ENCODE measurements at regions not wholly inside any gene's neighbourhood (a gene's known extent, or its start where the extent isn't known, plus 50 kb on each side); places are given as distances from the start of the nearest gene placed in this dataset.

DNA sequence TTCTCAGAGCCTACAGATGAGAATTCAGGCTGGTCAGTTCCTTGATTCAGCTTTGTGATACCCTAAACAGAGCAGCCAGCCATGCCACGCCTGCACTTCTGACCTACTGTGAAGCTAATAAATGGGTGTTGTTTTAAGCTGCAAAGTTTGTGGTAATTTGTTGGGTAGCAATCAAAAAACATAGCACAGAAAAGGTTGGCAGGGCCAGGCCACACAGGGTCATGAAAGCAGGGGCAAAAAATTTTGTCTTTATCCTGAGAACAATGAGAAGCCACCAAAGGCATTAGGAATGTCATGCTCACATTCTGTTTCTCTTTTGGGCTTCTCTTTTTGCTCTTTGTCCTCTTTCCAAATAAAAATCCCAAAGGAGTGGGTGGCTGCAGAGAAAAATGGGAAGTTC is 385.9 kb downstream of the TXNL1 start:
- TF ChIP-seq CTCF (IDR thresholded peaks at IDR 0.05; ENCODE audit: insufficient read depth, low read depth, low read length), result no peak
- DNase-seq (ENCODE audit: low read depth), result no peak
- Histone ChIP-seq H3K4me3 (ENCODE audit: low read depth, low read length) (no peak overlapping the region), H3K36me3 (ENCODE audit: control insufficient read depth, insufficient read depth, low read length) (no peaks in the 10 kb centered on the region), H3K27me3 (ENCODE audit: control insufficient read depth, insufficient read depth, low read length) (no peaks in the 10 kb centered on the region)
- CTCF ChIA-PET, result no interaction called here
- POLR2A ChIA-PET, result no interaction called here

- CTCF ChIA-PET, result no interaction called here
- Histone ChIP-seq H3K4me3 (ENCODE audit: low read depth, low read length) (no peak overlapping the region), H3K27me3 (ENCODE audit: control insufficient read depth, insufficient read depth, low read length) (no peaks in the 10 kb centered on the region), H3K36me3 (ENCODE audit: control insufficient read depth, insufficient read depth, low read length) (no peaks in the 10 kb centered on the region)
- TF ChIP-seq CTCF (IDR thresholded peaks at IDR 0.05; ENCODE audit: insufficient read depth, low read depth, low read length), result no peak
- DNase-seq (ENCODE audit: low read depth), result no peak
- POLR2A ChIA-PET, result no interaction called here
Observed at GRCh38 chr18:56248610-56249235, 389.7 kb downstream of the TXNL1 start.

- ChIA-PET CTCF (no interaction called here), POLR2A (no interaction called here)
- no peak for DNase-seq (ENCODE audit: low read depth)
Observed at GRCh38 chr18:56246916-56247315, 391.5 kb downstream of the TXNL1 start.

GRCh38 chr18:56245866-56246580 is 392.4 kb downstream of the TXNL1 start:
- no peak for TF ChIP-seq CTCF (IDR thresholded peaks at IDR 0.05; ENCODE audit: insufficient read depth, low read depth, low read length)
- ChIA-PET CTCF (no interaction called here), POLR2A (no interaction called here)
- DNase-seq (ENCODE audit: low read depth), result peak; percentile 78
- H3K36me3 ChIP-seq (ENCODE audit: control insufficient read depth, insufficient read depth, low read length), result no peaks in the 10 kb centered on the region
- H3K27me3 ChIP-seq (ENCODE audit: control insufficient read depth, insufficient read depth, low read length), result no peaks in the 10 kb centered on the region
- H3K4me3 ChIP-seq (ENCODE audit: low read depth, low read length), result no peak overlapping the region

More at GRCh38 chr18:56246916-56247315, 391.5 kb downstream of the TXNL1 start:
- Histone ChIP-seq H3K27me3 (ENCODE audit: control insufficient read depth, insufficient read depth, low read length) (no peaks in the 10 kb centered on the region), H3K36me3 (ENCODE audit: control insufficient read depth, insufficient read depth, low read length) (no peaks in the 10 kb centered on the region), H3K4me3 (ENCODE audit: low read depth, low read length) (no peak overlapping the region)
- TF ChIP-seq CTCF (IDR thresholded peaks at IDR 0.05; ENCODE audit: insufficient read depth, low read depth, low read length), result no peak

GRCh38 chr18:56240405-56240804 is 398.0 kb downstream of the TXNL1 start:
- TF ChIP-seq CTCF (IDR thresholded peaks at IDR 0.05; ENCODE audit: insufficient read depth, low read depth, low read length), result no peak
- H3K4me3 ChIP-seq (ENCODE audit: low read depth, low read length), result no peak overlapping the region
- ChIA-PET POLR2A (no interaction called here), CTCF (no interaction called here)
- no peak for DNase-seq (ENCODE audit: low read depth)
- H3K36me3 ChIP-seq (ENCODE audit: control insufficient read depth, insufficient read depth, low read length), result no peaks in the 10 kb centered on the region
- no peaks in the 10 kb centered on the region for H3K27me3 ChIP-seq (ENCODE audit: control insufficient read depth, insufficient read depth, low read length)
